GM12872 (cell line): ENCODE measurements at regions not wholly inside any gene's neighbourhood (a gene's known extent, or its start where the extent isn't known, plus 50 kb on each side); places are given as distances from the start of the nearest gene placed in this dataset.

ENCODE experiments used
- TF ChIP-seq, protein P1 (sequence below): IDR thresholded peaks from 3 replicates; pipeline ENCODE4 v1.5.1; 2011; ENCODE audit warnings: low read depth, mild to moderate bottlenecking, low read length, moderate library complexity; ENCODE audit not compliant: insufficient read depth

GRCh38 chr4:107275225-107275624, 239.1 kb upstream of the DKK2 start:
- TF ChIP-seq, protein P1, sequence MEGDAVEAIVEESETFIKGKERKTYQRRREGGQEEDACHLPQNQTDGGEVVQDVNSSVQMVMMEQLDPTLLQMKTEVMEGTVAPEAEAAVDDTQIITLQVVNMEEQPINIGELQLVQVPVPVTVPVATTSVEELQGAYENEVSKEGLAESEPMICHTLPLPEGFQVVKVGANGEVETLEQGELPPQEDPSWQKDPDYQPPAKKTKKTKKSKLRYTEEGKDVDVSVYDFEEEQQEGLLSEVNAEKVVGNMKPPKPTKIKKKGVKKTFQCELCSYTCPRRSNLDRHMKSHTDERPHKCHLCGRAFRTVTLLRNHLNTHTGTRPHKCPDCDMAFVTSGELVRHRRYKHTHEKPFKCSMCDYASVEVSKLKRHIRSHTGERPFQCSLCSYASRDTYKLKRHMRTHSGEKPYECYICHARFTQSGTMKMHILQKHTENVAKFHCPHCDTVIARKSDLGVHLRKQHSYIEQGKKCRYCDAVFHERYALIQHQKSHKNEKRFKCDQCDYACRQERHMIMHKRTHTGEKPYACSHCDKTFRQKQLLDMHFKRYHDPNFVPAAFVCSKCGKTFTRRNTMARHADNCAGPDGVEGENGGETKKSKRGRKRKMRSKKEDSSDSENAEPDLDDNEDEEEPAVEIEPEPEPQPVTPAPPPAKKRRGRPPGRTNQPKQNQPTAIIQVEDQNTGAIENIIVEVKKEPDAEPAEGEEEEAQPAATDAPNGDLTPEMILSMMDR, result no peak

- TF ChIP-seq, protein P1, result no peak
Measured at GRCh38 chr4:107270614-107271013, 234.5 kb upstream of the DKK2 start.

DNA sequence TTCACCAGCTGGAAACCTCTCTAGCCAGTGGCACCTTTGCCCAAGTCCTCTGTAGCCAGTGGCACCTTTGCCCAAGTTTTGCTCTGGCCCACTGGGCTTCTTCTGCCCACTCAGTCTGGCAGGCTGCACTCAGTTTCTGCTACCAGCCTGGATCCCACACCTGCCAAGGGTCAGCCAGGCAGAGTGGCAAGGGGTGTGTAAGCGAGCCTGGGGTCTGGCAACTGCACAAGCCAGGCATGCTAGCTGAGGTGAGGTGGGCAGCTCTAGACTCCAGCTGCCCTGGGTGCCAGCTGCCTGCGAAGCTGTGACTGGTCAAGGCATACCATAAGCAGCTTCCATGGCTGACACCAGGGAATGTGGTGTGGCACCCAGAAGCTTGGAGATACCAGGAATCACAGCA, 233.1 kb upstream of the DKK2 start:
- TF ChIP-seq, protein P1, result no peak

GRCh38 chr4:107265859-107266258, 229.7 kb upstream of the DKK2 start:
- TF ChIP-seq, protein P1, result no peak

DNA sequence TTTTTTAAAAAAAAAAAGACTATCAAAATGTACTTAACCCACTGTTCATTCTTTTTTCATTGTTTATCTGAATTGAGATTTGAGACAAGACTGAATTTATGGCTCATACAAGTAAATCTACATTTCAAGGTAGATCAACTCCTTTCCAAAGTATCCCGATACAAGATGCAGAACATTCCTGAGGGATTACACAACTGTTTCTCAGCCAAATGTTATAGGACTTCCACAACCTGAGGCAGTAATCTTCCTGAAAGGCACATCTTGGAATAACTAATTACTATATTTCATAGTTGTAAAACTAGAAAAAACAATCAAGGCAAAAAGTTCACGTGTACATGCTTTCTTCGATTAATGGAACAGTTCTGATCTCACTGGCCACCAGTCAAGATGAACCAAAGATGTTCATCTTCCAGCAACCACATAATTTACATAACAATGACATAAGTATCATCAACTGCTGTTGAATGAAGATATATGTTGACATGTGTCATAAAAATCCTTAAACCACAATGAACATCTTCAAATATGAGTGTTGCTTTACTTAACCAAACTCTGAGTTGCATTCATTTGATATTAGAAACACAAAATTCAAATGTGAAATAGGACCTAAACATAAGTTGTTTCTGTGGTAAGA, 225.2 kb upstream of the DKK2 start:
- TF ChIP-seq, protein P1, result no peak

DNA sequence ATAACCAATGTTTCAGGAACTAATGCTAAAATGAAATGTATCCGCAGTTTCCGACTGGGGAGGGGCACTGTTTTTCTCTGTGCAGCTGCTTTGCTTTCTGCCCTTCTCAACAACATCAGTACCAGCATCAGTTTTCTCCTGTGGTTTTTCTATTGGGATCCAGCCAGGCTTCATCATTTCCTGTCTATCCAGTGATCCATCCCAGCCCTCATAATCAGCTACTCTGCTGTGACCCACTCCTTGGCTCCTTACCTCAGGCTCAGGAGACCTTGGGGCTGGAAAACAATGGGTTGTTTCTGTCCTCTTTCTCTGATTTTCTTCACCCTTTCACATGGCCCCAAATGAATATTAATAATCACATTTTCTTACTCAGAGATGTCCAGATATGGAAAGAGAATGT, 222.2 kb upstream of the DKK2 start:
- TF ChIP-seq, protein P1, result no peak

- TF ChIP-seq, protein P1, result no peak
Measured at GRCh38 chr4:107255596-107255995, 219.5 kb upstream of the DKK2 start.
